ENCODE measurements at regions not wholly inside any gene's neighbourhood (a gene's known extent, or its start where the extent isn't known, plus 50 kb on each side); places are given as distances from the start of the nearest gene placed in this dataset.
"Not testable (repeated sequence)": the region's sequence is repeated elsewhere in the genome, so short reads cannot be mapped to it uniquely, and the experiment has no call there.

DNA sequence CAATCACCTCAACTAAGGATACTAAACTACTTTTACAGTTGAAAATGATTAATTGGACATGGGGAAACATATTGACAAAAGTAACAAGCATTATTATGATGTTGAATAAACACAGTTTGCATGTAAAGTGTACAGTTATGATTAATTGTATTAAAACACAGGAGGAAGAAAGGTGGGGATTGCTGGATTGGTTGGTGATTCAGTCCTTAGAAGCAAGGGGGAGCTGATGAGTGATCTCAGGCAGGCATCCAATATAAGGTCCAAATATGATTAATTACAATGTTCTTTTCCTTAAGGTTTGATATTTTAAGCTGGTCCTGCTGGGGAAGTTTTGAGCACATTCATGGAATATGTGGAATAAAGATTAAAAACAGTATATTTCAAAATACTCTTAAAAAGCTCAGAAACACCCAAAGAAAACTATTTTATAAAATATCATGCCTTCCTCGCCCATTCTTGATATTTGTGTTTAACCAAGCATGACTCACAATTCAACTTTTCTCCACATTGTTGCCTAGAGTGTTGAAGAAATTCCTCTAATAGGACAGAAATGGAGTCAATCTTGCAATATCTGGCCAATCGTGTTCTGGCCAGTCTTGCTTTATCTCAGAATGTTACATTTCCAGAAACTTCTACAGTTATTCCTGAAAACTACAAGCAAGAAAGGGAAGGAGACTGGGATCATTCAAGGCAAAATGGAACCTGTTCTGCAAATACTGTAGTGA is 268.2 kb downstream of the RPIA start:
- no peaks in the 10 kb centered on the region for H3K9me3 ChIP-seq (ENCODE audit: low read depth)
- H3K4me1 ChIP-seq (ENCODE audit: low read depth), result no peaks in the 10 kb centered on the region
- peaks cover 9% of the 10 kb centered on the region for H3K27me3 ChIP-seq
- TF ChIP-seq, protein P1, sequence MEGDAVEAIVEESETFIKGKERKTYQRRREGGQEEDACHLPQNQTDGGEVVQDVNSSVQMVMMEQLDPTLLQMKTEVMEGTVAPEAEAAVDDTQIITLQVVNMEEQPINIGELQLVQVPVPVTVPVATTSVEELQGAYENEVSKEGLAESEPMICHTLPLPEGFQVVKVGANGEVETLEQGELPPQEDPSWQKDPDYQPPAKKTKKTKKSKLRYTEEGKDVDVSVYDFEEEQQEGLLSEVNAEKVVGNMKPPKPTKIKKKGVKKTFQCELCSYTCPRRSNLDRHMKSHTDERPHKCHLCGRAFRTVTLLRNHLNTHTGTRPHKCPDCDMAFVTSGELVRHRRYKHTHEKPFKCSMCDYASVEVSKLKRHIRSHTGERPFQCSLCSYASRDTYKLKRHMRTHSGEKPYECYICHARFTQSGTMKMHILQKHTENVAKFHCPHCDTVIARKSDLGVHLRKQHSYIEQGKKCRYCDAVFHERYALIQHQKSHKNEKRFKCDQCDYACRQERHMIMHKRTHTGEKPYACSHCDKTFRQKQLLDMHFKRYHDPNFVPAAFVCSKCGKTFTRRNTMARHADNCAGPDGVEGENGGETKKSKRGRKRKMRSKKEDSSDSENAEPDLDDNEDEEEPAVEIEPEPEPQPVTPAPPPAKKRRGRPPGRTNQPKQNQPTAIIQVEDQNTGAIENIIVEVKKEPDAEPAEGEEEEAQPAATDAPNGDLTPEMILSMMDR (IDR thresholded peaks at IDR 0.05; ENCODE audit: low read depth, low read length), result peak; percentile 16
- H3K36me3 ChIP-seq, result no peaks in the 10 kb centered on the region
- H3K4me3 ChIP-seq, result no peak overlapping the region
- DNase-seq (ENCODE audit: low read depth in 1 of 2, low spot score in 1 of 2), result peak in 1 of 2 donors; percentile 19
- no peak overlapping the region for H3K27ac ChIP-seq

DNA sequence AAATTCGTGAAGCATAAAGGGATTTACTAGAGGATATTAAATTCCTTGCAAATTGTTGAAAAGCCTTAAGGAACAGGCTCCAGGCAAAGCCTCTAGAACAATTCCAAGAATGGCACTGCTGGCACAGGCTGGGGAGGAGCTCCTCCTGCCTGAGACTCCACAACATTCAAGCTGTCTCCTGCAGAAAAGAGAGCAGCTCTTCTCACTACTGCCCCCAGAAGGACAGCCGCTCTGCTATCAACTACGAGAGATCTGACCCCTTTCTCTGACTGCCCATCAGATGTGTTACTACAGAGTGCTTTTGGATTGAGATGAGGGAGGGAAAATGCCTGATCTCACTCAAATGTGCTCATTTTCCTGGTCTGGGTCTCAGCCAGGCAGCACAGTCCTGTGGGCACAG is 269.9 kb downstream of the RPIA start:
- not testable (repeated sequence) for H3K27ac ChIP-seq; H3K27me3 ChIP-seq; H3K9me3 ChIP-seq (ENCODE audit: low read depth); H3K4me1 ChIP-seq (ENCODE audit: low read depth); DNase-seq (ENCODE audit: low read depth in 1 of 2, low spot score in 1 of 2); H3K4me3 ChIP-seq; H3K36me3 ChIP-seq

DNA sequence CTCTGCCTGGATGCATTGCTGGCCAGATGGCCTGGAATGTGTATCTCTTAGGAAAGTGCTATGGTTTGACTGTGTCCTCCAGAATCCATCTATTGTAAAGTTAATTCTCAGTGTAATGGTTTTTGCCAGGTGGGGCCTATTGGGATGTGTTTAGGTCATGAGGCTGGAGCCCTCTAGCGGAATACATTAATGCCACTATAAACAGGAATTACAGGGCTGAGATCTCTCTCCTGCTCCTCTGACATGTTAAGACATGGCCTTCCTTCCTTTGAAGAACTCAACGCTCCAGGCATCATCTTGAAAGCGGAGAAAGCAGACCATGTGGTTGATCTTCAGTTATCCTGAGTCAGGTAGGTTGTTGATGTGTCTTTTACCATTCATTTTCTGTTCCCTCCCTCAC is 276.4 kb downstream of the RPIA start:
- no peak overlapping the region for H3K4me3 ChIP-seq
- H3K27me3 ChIP-seq, result no peaks in the 10 kb centered on the region
- H3K27ac ChIP-seq, result no peak overlapping the region
- H3K36me3 ChIP-seq, result no peaks in the 10 kb centered on the region
- H3K9me3 ChIP-seq (ENCODE audit: low read depth), result no peaks in the 10 kb centered on the region
- H3K4me1 ChIP-seq (ENCODE audit: low read depth), result no peaks in the 10 kb centered on the region
- TF ChIP-seq, protein P1 (IDR thresholded peaks at IDR 0.05; ENCODE audit: low read depth, low read length), result peak; percentile 12
- peak; percentile 6 to 21 for DNase-seq (ENCODE audit: low read depth in 1 of 2, low spot score in 1 of 2)

GRCh38 chr2:88978011-88978410 is 286.5 kb downstream of the RPIA start:
- not testable (repeated sequence) for H3K36me3 ChIP-seq; H3K4me1 ChIP-seq (ENCODE audit: low read depth); DNase-seq (ENCODE audit: low read depth in 1 of 2, low spot score in 1 of 2); H3K27me3 ChIP-seq; H3K4me3 ChIP-seq; H3K27ac ChIP-seq; H3K9me3 ChIP-seq (ENCODE audit: low read depth)

GRCh38 chr2:88978446-88978845 is 287.0 kb downstream of the RPIA start:
- H3K4me1 ChIP-seq (ENCODE audit: low read depth); H3K9me3 ChIP-seq (ENCODE audit: low read depth); H3K4me3 ChIP-seq; H3K27me3 ChIP-seq; H3K27ac ChIP-seq; H3K36me3 ChIP-seq: not testable (repeated sequence)
- DNase-seq (ENCODE audit: low read depth in 1 of 2, low spot score in 1 of 2), result peak in 1 of 2 donors; percentile 36

GRCh38 chr2:88984079-88984478 is 292.6 kb downstream of the RPIA start:
- not testable (repeated sequence) for H3K27ac ChIP-seq; H3K4me3 ChIP-seq; H3K36me3 ChIP-seq; H3K4me1 ChIP-seq (ENCODE audit: low read depth); H3K27me3 ChIP-seq; DNase-seq (ENCODE audit: low read depth in 1 of 2, low spot score in 1 of 2); H3K9me3 ChIP-seq (ENCODE audit: low read depth)

DNA sequence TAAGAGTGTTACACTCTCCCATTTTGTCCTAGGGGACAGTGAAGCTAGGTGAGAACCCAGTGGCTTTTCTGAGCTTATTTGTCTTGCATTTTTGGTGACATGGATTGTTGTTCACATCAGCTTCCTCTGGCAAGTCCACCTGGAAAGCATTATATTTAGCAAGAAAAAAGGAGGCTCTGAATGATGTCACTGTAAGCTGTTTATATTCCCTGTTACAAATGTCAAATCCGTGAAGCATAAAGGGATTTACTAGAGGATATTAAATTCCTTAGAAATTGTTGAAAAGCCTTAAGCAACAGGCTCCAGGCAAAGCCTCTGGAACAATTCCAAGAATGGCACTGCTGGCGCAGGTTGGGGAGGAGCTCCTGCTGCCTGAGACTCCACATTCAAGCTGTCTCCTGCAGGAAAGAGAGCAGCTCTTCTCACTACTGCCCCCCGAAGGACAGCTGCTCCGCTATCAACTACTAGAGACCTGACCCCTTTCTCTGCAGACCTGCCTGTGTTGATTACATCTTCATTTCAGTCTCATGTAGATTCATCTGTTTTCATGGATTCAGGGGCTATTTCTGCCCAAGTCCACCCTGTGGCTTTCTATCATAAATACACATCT is 295.4 kb downstream of the RPIA start:
- H3K9me3 ChIP-seq (ENCODE audit: low read depth); H3K4me3 ChIP-seq; H3K36me3 ChIP-seq; H3K27ac ChIP-seq; H3K27me3 ChIP-seq; H3K4me1 ChIP-seq (ENCODE audit: low read depth): not testable (repeated sequence)
- DNase-seq (ENCODE audit: low read depth in 1 of 2, low spot score in 1 of 2), result peak in 1 of 2 donors; percentile 27

GRCh38 chr2:88988617-88989016 is 297.1 kb downstream of the RPIA start:
- not testable (repeated sequence) for H3K4me1 ChIP-seq (ENCODE audit: low read depth); H3K4me3 ChIP-seq; H3K9me3 ChIP-seq (ENCODE audit: low read depth); DNase-seq (ENCODE audit: low read depth in 1 of 2, low spot score in 1 of 2); H3K36me3 ChIP-seq; H3K27me3 ChIP-seq; H3K27ac ChIP-seq

GRCh38 chr2:88992819-88993218 is 301.3 kb downstream of the RPIA start:
- not testable (repeated sequence) for H3K9me3 ChIP-seq (ENCODE audit: low read depth)

DNA sequence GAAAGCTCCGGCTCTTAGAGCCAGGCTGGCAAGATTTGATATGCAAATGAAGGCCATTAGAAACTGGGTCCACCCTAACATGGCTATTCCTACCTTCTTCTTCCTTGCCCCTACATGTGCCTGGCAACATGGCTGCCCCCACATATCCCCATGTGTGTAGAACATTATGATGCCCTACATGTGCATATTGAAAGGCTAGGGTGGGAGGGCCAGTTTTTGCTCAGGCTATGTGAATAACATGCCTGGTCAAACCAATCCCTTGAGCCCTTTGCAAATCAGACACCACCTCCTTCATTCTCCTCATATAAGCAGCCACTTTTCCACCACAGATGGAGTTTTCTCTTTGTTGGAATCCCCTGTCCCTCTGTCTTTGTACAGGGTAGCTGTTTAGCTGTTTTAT is 303.4 kb downstream of the RPIA start:
- not testable (repeated sequence) for H3K9me3 ChIP-seq (ENCODE audit: low read depth); H3K36me3 ChIP-seq; H3K27me3 ChIP-seq; H3K4me1 ChIP-seq (ENCODE audit: low read depth); H3K4me3 ChIP-seq; H3K27ac ChIP-seq; DNase-seq (ENCODE audit: low read depth in 1 of 2, low spot score in 1 of 2)

More at GRCh38 chr2:88992819-88993218, 301.3 kb downstream of the RPIA start:
- H3K36me3 ChIP-seq; H3K4me1 ChIP-seq (ENCODE audit: low read depth); H3K27ac ChIP-seq; DNase-seq (ENCODE audit: low read depth in 1 of 2, low spot score in 1 of 2); H3K4me3 ChIP-seq; H3K27me3 ChIP-seq: not testable (repeated sequence)

DNA sequence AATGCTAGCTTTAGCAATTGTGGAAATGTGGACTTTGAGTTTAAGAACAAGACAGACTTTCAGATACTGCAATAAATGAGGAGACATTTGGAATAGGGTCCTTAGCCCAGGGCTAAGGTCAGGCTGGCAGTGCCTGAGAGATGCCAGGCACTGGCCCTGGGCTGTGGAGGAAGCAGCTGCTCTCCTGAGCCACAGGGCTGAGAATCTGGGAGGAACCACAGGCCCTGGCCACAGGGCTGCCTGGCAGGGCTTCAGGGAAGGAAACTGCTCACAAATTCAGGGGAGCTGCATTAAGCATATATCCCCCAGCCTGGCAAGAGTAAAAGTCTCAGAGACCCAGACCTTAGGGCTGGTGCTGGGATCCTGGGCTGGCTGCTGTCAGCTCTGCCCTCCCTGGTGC is 305.1 kb downstream of the RPIA start:
- not testable (repeated sequence) for H3K9me3 ChIP-seq (ENCODE audit: low read depth); H3K4me3 ChIP-seq; H3K27me3 ChIP-seq; H3K36me3 ChIP-seq; H3K4me1 ChIP-seq (ENCODE audit: low read depth); H3K27ac ChIP-seq; DNase-seq (ENCODE audit: low read depth in 1 of 2, low spot score in 1 of 2)
